Peyer's patch (tissue), 4 donors: ENCODE measurements at regions not wholly inside any gene's neighbourhood (a gene's known extent, or its start where the extent isn't known, plus 50 kb on each side); places are given as distances from the start of the nearest gene placed in this dataset.

Experiments used
- CTCF ChIP-seq, 6 experiments: fragments of 450-650 bp in 4 of 6; fragments of 200-600 bp in 2 of 6; sonication (generic) in 1 of 6; IDR thresholded peaks; one replicate each; pipeline ENCODE4 v1.5.1; 2017 to 2019; ENCODE audit warnings: antibody characterized with exemption in 6 of 6, mild to moderate bottlenecking in 3 of 6, moderate library complexity in 1 of 6
- POLR2A ChIP-seq, 2 donors: fragments of 450-650 bp; IDR thresholded peaks; one replicate each; pipeline ENCODE4 v1.5.1; 2017; ENCODE audit warnings: antibody characterized with exemption in 2 of 2, mild to moderate bottlenecking in 2 of 2, moderate library complexity in 2 of 2

GRCh38 chr15:29424118-29424517 is 154.5 kb upstream of the NSMCE3 start:
- no peak for TF ChIP-seq CTCF (IDR thresholded peaks at IDR 0.05)
- no peak for TF ChIP-seq POLR2A (IDR thresholded peaks at IDR 0.05)
